Testis (tissue), 2 donors: ENCODE measurements at regions not wholly inside any gene's neighbourhood (a gene's known extent, or its start where the extent isn't known, plus 50 kb on each side); places are given as distances from the start of the nearest gene placed in this dataset.

Experiments
- CTCF ChIP-seq, 3 experiments: fragments of 450-650 bp in 2 of 3; fragments of 200-600 bp in 1 of 3; sonication (generic) in 1 of 3; IDR thresholded peaks; one replicate each; pipeline ENCODE4 v1.5.1; 2016 to 2019; ENCODE audit warnings: antibody characterized with exemption in 3 of 3, mild to moderate bottlenecking in 2 of 3, moderate library complexity in 1 of 3
- POLR2A ChIP-seq: fragments of 450-650 bp; IDR thresholded peaks from one replicate; pipeline ENCODE4 v1.6.1; 2017; ENCODE audit warnings: antibody characterized with exemption, mild to moderate bottlenecking, moderate library complexity

- TF ChIP-seq CTCF (IDR thresholded peaks at IDR 0.05): no peak
- TF ChIP-seq POLR2A: no peak
Observed at GRCh38 chr10:28091913-28092312, 93.0 kb upstream of the ODAD2 start.
